Neural crest cell (in vitro differentiated cells): ENCODE measurements at regions not wholly inside any gene's neighbourhood (a gene's known extent, or its start where the extent isn't known, plus 50 kb on each side); places are given as distances from the start of the nearest gene placed in this dataset.

Experiments used
- DNase-seq: peaks from one replicate; pipeline ENCODE4 v3.0.0; 2021; ENCODE audit warnings: low read depth, mixed read lengths, low spot score
- H3K27ac Mint-ChIP-seq: one replicate; pipeline ENCODE4 v1.8.0; 2021; ENCODE audit warnings: mild to moderate bottlenecking, mixed read lengths; ENCODE audit not compliant: unreplicated experiment
- H3K27me3 Mint-ChIP-seq: 2 replicates; pipeline ENCODE4 v1.8.0; 2021; ENCODE audit warnings: low read depth, mild to moderate bottlenecking, mixed read lengths
- H3K36me3 Mint-ChIP-seq: 2 replicates; pipeline ENCODE4 v1.8.0; 2021; ENCODE audit warnings: low read depth, mild to moderate bottlenecking, mixed read lengths
- H3K4me1 Mint-ChIP-seq: 2 replicates; pipeline ENCODE4 v1.8.0; 2021; ENCODE audit warnings: mixed read lengths
- H3K4me3 Mint-ChIP-seq: one replicate; pipeline ENCODE4 v1.8.0; 2021; ENCODE audit warnings: mild to moderate bottlenecking, mixed read lengths
- H3K9me3 Mint-ChIP-seq: 2 replicates; pipeline ENCODE4 v1.8.0; 2021; ENCODE audit warnings: mixed read lengths
- CTCF ChIP-seq: fragments of 200-600 bp; sonication (generic); conservative IDR thresholded peaks from 2 replicates; pipeline ENCODE4 v1.5.0; 2021; ENCODE audit warnings: antibody characterized with exemption, mild to moderate bottlenecking

GRCh38 chr13:63305641-63306133, 1890.0 kb upstream of the PCDH20 start:
- H3K36me3 Mint-ChIP-seq: no peaks in the 10 kb centered on the region
- H3K4me3 Mint-ChIP-seq: no peak overlapping the region
- no peak overlapping the region for H3K27ac Mint-ChIP-seq
- no peaks in the 10 kb centered on the region for H3K4me1 Mint-ChIP-seq
- H3K9me3 Mint-ChIP-seq: peaks cover 6% of the 10 kb centered on the region
- no peak for DNase-seq
- no peak for TF ChIP-seq CTCF
- H3K27me3 Mint-ChIP-seq: no peaks in the 10 kb centered on the region

- no peaks in the 10 kb centered on the region for H3K36me3 Mint-ChIP-seq
- H3K4me1 Mint-ChIP-seq: no peaks in the 10 kb centered on the region
- no peak overlapping the region for H3K4me3 Mint-ChIP-seq
- H3K9me3 Mint-ChIP-seq: peaks cover 6% of the 10 kb centered on the region
- DNase-seq: no peak
- H3K27ac Mint-ChIP-seq: no peak overlapping the region
- no peaks in the 10 kb centered on the region for H3K27me3 Mint-ChIP-seq
- TF ChIP-seq CTCF: no peak
Observed at GRCh38 chr13:63304497-63304896, 1888.8 kb upstream of the PCDH20 start.

GRCh38 chr13:63299866-63300394, 1884.3 kb upstream of the PCDH20 start:
- peaks cover 3% of the 10 kb centered on the region for H3K9me3 Mint-ChIP-seq
- no peak overlapping the region for H3K27ac Mint-ChIP-seq
- no peak overlapping the region for H3K4me3 Mint-ChIP-seq
- H3K36me3 Mint-ChIP-seq: no peaks in the 10 kb centered on the region
- H3K27me3 Mint-ChIP-seq: no peaks in the 10 kb centered on the region
- no peak for DNase-seq
- H3K4me1 Mint-ChIP-seq: no peaks in the 10 kb centered on the region
- no peak for TF ChIP-seq CTCF

- H3K4me1 Mint-ChIP-seq: no peaks in the 10 kb centered on the region
- no peaks in the 10 kb centered on the region for H3K36me3 Mint-ChIP-seq
- no peaks in the 10 kb centered on the region for H3K9me3 Mint-ChIP-seq
- no peak overlapping the region for H3K4me3 Mint-ChIP-seq
- no peak for TF ChIP-seq CTCF
- no peak overlapping the region for H3K27ac Mint-ChIP-seq
- H3K27me3 Mint-ChIP-seq: no peaks in the 10 kb centered on the region
- no peak for DNase-seq
Observed at GRCh38 chr13:63297163-63297562, 1881.5 kb upstream of the PCDH20 start.

- H3K4me3 Mint-ChIP-seq: no peak overlapping the region
- no peak overlapping the region for H3K27ac Mint-ChIP-seq
- H3K36me3 Mint-ChIP-seq: no peaks in the 10 kb centered on the region
- H3K9me3 Mint-ChIP-seq: no peaks in the 10 kb centered on the region
- no peaks in the 10 kb centered on the region for H3K27me3 Mint-ChIP-seq
- DNase-seq: no peak
- no peaks in the 10 kb centered on the region for H3K4me1 Mint-ChIP-seq
- no peak for TF ChIP-seq CTCF
Observed at GRCh38 chr13:63291701-63292100, 1876.1 kb upstream of the PCDH20 start.

- no peak for TF ChIP-seq CTCF
- Mint-ChIP-seq H3K9me3 (peaks cover 8% of the 10 kb centered on the region), H3K27me3 (no peaks in the 10 kb centered on the region), H3K4me1 (no peaks in the 10 kb centered on the region), H3K27ac (no peak overlapping the region), H3K4me3 (no peak overlapping the region), H3K36me3 (peaks cover 3% of the 10 kb centered on the region)
- no peak for DNase-seq
Observed at GRCh38 chr13:63288576-63288975, 1872.9 kb upstream of the PCDH20 start.
